ENCODE measurements at regions not wholly inside any gene's neighbourhood (a gene's known extent, or its start where the extent isn't known, plus 50 kb on each side); places are given as distances from the start of the nearest gene placed in this dataset.

GRCh38 chr13:68051910-68052309 is 821.8 kb upstream of the PCDH9 start:
- intact Hi-C loops (cut with DNase I) = no loop called here
- no peak overlapping the region for H3K27ac ChIP-seq
- H3K4me3 ChIP-seq = no peak overlapping the region
- peaks cover under 1% of the 10 kb centered on the region for H3K9me3 ChIP-seq
- H3K4me1 ChIP-seq = no peaks in the 10 kb centered on the region
- no peak for ATAC-seq
- DNase-seq = no peak
- no peak for TF ChIP-seq CTCF (IDR thresholded peaks at IDR 0.05)
- H3K36me3 ChIP-seq = no peaks in the 10 kb centered on the region
- H3K27me3 ChIP-seq (ENCODE audit: low read depth) = no peaks in the 10 kb centered on the region

GRCh38 chr13:68050761-68051160 is 820.6 kb upstream of the PCDH9 start:
- intact Hi-C loops (cut with DNase I) = no loop called here
- DNase-seq (no peak), ATAC-seq (no peak)

GRCh38 chr13:68048802-68049359 is 818.7 kb upstream of the PCDH9 start:
- DNase-seq (no peak), ATAC-seq (no peak)
- no peaks in the 10 kb centered on the region for H3K4me1 ChIP-seq
- H3K9me3 ChIP-seq = no peaks in the 10 kb centered on the region
- no peak for TF ChIP-seq CTCF (IDR thresholded peaks at IDR 0.05)
- H3K27me3 ChIP-seq (ENCODE audit: low read depth) = no peaks in the 10 kb centered on the region
- no peak overlapping the region for H3K27ac ChIP-seq
- no peak overlapping the region for H3K4me3 ChIP-seq
- no peaks in the 10 kb centered on the region for H3K36me3 ChIP-seq
- intact Hi-C loops (cut with DNase I) = no loop called here

More at GRCh38 chr13:68050761-68051160, 820.6 kb upstream of the PCDH9 start:
- Histone ChIP-seq H3K4me3 (no peak overlapping the region), H3K4me1 (no peaks in the 10 kb centered on the region), H3K27ac (no peak overlapping the region), H3K9me3 (no peaks in the 10 kb centered on the region), H3K27me3 (ENCODE audit: low read depth) (no peaks in the 10 kb centered on the region), H3K36me3 (no peaks in the 10 kb centered on the region)
- no peak for TF ChIP-seq CTCF (IDR thresholded peaks at IDR 0.05)

GRCh38 chr13:68047889-68048288 is 817.8 kb upstream of the PCDH9 start:
- TF ChIP-seq CTCF (IDR thresholded peaks at IDR 0.05) = no peak
- no peak overlapping the region for H3K4me3 ChIP-seq
- DNase-seq = no peak
- H3K4me1 ChIP-seq = no peaks in the 10 kb centered on the region
- H3K27me3 ChIP-seq (ENCODE audit: low read depth) = no peaks in the 10 kb centered on the region
- ATAC-seq = no peak
- H3K9me3 ChIP-seq = no peaks in the 10 kb centered on the region
- no peak overlapping the region for H3K27ac ChIP-seq
- H3K36me3 ChIP-seq = no peaks in the 10 kb centered on the region
- intact Hi-C loops (cut with DNase I) = no loop called here

GRCh38 chr13:68046903-68047302 is 816.8 kb upstream of the PCDH9 start:
- ATAC-seq (no peak), DNase-seq (no peak)
- intact Hi-C loops (cut with DNase I) = no loop called here
- Histone ChIP-seq H3K4me3 (no peak overlapping the region), H3K4me1 (no peaks in the 10 kb centered on the region), H3K27ac (no peak overlapping the region), H3K36me3 (no peaks in the 10 kb centered on the region), H3K27me3 (ENCODE audit: low read depth) (no peaks in the 10 kb centered on the region), H3K9me3 (no peaks in the 10 kb centered on the region)
- no peak for TF ChIP-seq CTCF (IDR thresholded peaks at IDR 0.05)

Measured in lower lobe of right lung (tissue), 2 donors.